BJ (cell line): ENCODE measurements at regions not wholly inside any gene's neighbourhood (a gene's known extent, or its start where the extent isn't known, plus 50 kb on each side); places are given as distances from the start of the nearest gene placed in this dataset.

Experiments used
- CTCF ChIA-PET: fragments of 350-600 bp; formaldehyde crosslinking; extraction: SDS; loops from one replicate; lab custom pipeline; 2021; ENCODE audit warnings: antibody characterized with exemption, inconsistent platforms; lab: Yijun Ruan, JAX
- POLR2A ChIA-PET: fragments of 300-600 bp; sonication (Branson Sonifier 250); formaldehyde crosslinking; extraction: SDS; loops from one replicate; lab custom pipeline; 2021; ENCODE audit warnings: antibody characterized with exemption; lab: Charles Lee
- DNase-seq: peaks from one replicate; pipeline ENCODE4 v3.0.0-alpha.2; 2011; ENCODE audit warnings: low read depth
- H3K27me3 ChIP-seq: 2 replicates; pipeline ENCODE4 v1.6.0; 2011; ENCODE audit warnings: low read length; ENCODE audit not compliant: control insufficient read depth, insufficient read depth
- H3K36me3 ChIP-seq: 2 replicates; pipeline ENCODE4 v1.5.1; 2011; ENCODE audit warnings: low read length; ENCODE audit not compliant: control insufficient read depth, insufficient read depth
- H3K4me3 ChIP-seq: 2 replicates; pipeline ENCODE4 v1.5.1; 2011; ENCODE audit warnings: low read depth, mild to moderate bottlenecking, control low read depth, low read length
- CTCF ChIP-seq: IDR thresholded peaks from 2 replicates; pipeline ENCODE4 v1.5.1; 2011; ENCODE audit warnings: low read depth, mild to moderate bottlenecking, control low read depth, inconsistent platforms, low read length, moderate library complexity; ENCODE audit not compliant: insufficient read depth

- Histone ChIP-seq H3K36me3 (no peaks in the 10 kb centered on the region), H3K27me3 (peaks cover 1% of the 10 kb centered on the region), H3K4me3 (no peak overlapping the region)
- ChIA-PET CTCF (no interaction called here), POLR2A (no interaction called here)
- no peak for TF ChIP-seq CTCF
- DNase-seq, result no peak
These were observed 243.5 kb downstream of the BUD13 start for GRCh38 chr11:116529271-116529670.

- DNase-seq, result no peak
- TF ChIP-seq CTCF, result no peak
- no peaks in the 10 kb centered on the region; the same call in 1 of the 2 replicates for H3K27me3 ChIP-seq
- no peaks in the 10 kb centered on the region for H3K36me3 ChIP-seq
- no peak overlapping the region for H3K4me3 ChIP-seq
- POLR2A ChIA-PET, result no interaction called here
- CTCF ChIA-PET, result no interaction called here
These were observed 245.4 kb downstream of the BUD13 start for GRCh38 chr11:116527180-116527991.

DNA sequence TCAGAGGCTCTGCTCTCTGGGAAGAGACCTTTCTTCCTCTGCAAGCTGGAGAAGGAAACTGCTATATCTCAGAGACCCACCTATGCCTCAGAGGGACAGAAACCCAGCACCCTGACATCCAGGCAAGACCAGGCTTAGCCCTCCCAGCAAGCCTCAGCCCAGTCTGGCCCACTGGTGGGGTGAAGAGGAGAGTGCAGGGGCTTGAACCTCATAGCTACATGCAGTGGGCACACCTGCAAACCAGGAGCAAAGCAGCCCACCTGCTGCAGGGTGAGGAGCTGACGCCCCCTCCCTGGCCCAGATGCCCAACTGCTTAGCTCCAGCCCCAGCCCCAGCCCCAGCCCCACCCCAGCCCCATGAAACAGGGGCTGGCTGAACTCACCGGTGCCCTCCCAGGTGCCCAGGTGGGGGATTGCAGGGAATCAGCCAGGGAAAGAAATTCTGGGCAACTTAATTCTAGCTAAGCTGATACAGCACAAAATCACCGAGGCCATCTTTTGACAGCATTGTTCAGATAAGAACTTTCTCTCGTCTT is 246.8 kb downstream of the BUD13 start:
- H3K4me3 ChIP-seq, result no peak overlapping the region
- POLR2A ChIA-PET, result no interaction called here
- DNase-seq, result no peak
- CTCF ChIA-PET, result no interaction called here
- TF ChIP-seq CTCF, result no peak
- H3K36me3 ChIP-seq, result no peaks in the 10 kb centered on the region
- no peaks in the 10 kb centered on the region for H3K27me3 ChIP-seq

- Histone ChIP-seq H3K4me3 (no peak overlapping the region), H3K27me3 (no peaks in the 10 kb centered on the region), H3K36me3 (no peaks in the 10 kb centered on the region)
- TF ChIP-seq CTCF, result no peak
- DNase-seq, result no peak
- ChIA-PET CTCF (no interaction called here), POLR2A (no interaction called here)
These were observed 253.3 kb downstream of the BUD13 start for GRCh38 chr11:116519499-116519898.

DNA sequence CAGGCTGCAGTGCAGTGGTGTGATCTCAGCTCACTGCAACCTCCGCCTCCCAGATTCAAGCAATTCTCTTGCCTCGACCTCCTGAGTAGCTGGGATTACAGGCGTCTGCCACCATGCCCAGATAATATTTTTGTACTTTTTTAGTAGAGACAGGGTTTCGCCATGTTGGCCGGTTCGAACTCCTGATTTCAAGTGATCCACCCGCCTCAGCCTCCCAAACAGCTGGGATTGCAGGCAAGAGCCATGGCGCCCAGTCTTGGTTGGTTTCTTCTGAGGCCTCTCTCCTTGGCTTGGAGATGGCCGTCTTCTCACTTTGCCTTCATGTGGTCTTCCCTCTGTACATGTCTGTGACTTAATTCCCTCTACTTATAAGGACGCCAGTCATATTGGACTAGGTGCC is 254.6 kb downstream of the BUD13 start:
- H3K27me3 ChIP-seq, result no peaks in the 10 kb centered on the region
- no peak overlapping the region for H3K4me3 ChIP-seq
- TF ChIP-seq CTCF, result no peak
- POLR2A ChIA-PET, result no interaction called here
- H3K36me3 ChIP-seq, result no peaks in the 10 kb centered on the region
- no peak for DNase-seq
- CTCF ChIA-PET, result no interaction called here
